HG02884 (cell line): ENCODE measurements at regions not wholly inside any gene's neighbourhood (a gene's known extent, or its start where the extent isn't known, plus 50 kb on each side); places are given as distances from the start of the nearest gene placed in this dataset.

ENCODE experiments used
- ATAC-seq: cut with Tn5 transposase; IDR thresholded peaks from one replicate; pipeline ENCODE4 v1.9.1; 2021; ENCODE audit warnings: mild to moderate bottlenecking, moderate library complexity; ENCODE audit not compliant: unreplicated experiment

GRCh38 chr3:103926936-103927335, 1439.8 kb upstream of the ALCAM start:
- ATAC-seq = no peak

GRCh38 chr3:103927896-103928295, 1438.8 kb upstream of the ALCAM start:
- no peak for ATAC-seq

- no peak for ATAC-seq
Measured at GRCh38 chr3:103937094-103937493, 1429.6 kb upstream of the ALCAM start.

- no peak for ATAC-seq
Measured at GRCh38 chr3:103947062-103947461, 1419.6 kb upstream of the ALCAM start.

GRCh38 chr3:103949693-103950092, 1417.0 kb upstream of the ALCAM start:
- ATAC-seq = no peak

GRCh38 chr3:103950676-103951075, 1416.0 kb upstream of the ALCAM start:
- ATAC-seq = no peak

GRCh38 chr3:103953796-103954195, 1412.9 kb upstream of the ALCAM start:
- ATAC-seq = no peak

- ATAC-seq = no peak
Measured at GRCh38 chr3:103960819-103961218, 1405.9 kb upstream of the ALCAM start.

GRCh38 chr3:103963599-103963998, 1403.1 kb upstream of the ALCAM start:
- ATAC-seq = no peak

- no peak for ATAC-seq
Measured at GRCh38 chr3:103965764-103966163, 1400.9 kb upstream of the ALCAM start.

- ATAC-seq = no peak
Measured at GRCh38 chr3:103966749-103967148, 1400.0 kb upstream of the ALCAM start.

- ATAC-seq = no peak
Measured at GRCh38 chr3:103968131-103968530, 1398.6 kb upstream of the ALCAM start.

- peak; percentile 55 for ATAC-seq
Measured at GRCh38 chr3:103968751-103969150, 1398.0 kb upstream of the ALCAM start.

GRCh38 chr3:103976931-103977339, 1389.8 kb upstream of the ALCAM start:
- ATAC-seq = no peak

- ATAC-seq = no peak
Measured at GRCh38 chr3:103977417-103977816, 1389.3 kb upstream of the ALCAM start.

GRCh38 chr3:103991461-103992115, 1375.1 kb upstream of the ALCAM start:
- ATAC-seq = no peak

- ATAC-seq = no peak
Measured at GRCh38 chr3:103992469-103992868, 1374.2 kb upstream of the ALCAM start.

GRCh38 chr3:104004956-104005355, 1361.8 kb upstream of the ALCAM start:
- ATAC-seq = no peak

GRCh38 chr3:104005815-104006214, 1360.9 kb upstream of the ALCAM start:
- no peak for ATAC-seq

- ATAC-seq = no peak
Measured at GRCh38 chr3:104018541-104018940, 1348.2 kb upstream of the ALCAM start.

- no peak for ATAC-seq
Measured at GRCh38 chr3:104031598-104031997, 1335.1 kb upstream of the ALCAM start.

- no peak for ATAC-seq
Measured at GRCh38 chr3:104032283-104032682, 1334.4 kb upstream of the ALCAM start.

GRCh38 chr3:104040896-104041295, 1325.8 kb upstream of the ALCAM start:
- ATAC-seq = peak; percentile 78
